Large intestine (tissue), 3 donors: ENCODE measurements at regions not wholly inside any gene's neighbourhood (a gene's known extent, or its start where the extent isn't known, plus 50 kb on each side); places are given as distances from the start of the nearest gene placed in this dataset.
"Not testable (repeated sequence)": the region's sequence is repeated elsewhere in the genome, so short reads cannot be mapped to it uniquely, and the experiment has no call there.

Experiments used
- DNase-seq, 2 donors: peaks; one replicate each; pipeline versions ENCODE4 v3.0.0 to v3.0.0-alpha.2; 2013
- H3K27ac ChIP-seq: one replicate; pipeline ENCODE4 v1.5.1; 2013; ENCODE audit warnings: low read length
- H3K27me3 ChIP-seq: 2 replicates; pipeline ENCODE4 v1.6.1; 2013; ENCODE audit warnings: low read length; ENCODE audit not compliant: control insufficient read depth, insufficient read depth
- H3K36me3 ChIP-seq: 2 replicates; pipeline ENCODE4 v1.6.1; 2013; ENCODE audit warnings: low read length; ENCODE audit not compliant: control insufficient read depth, insufficient read depth
- H3K4me1 ChIP-seq: one replicate; pipeline ENCODE4 v1.6.1; 2013; ENCODE audit warnings: low read length; ENCODE audit not compliant: control insufficient read depth, insufficient read depth
- H3K4me3 ChIP-seq: one replicate; pipeline ENCODE4 v1.5.1; 2013; ENCODE audit warnings: low read length
- H3K9me3 ChIP-seq: one replicate; pipeline ENCODE4 v1.6.1; 2013; ENCODE audit warnings: mild to moderate bottlenecking, low read depth, low read length, moderate library complexity; ENCODE audit not compliant: control insufficient read depth
- WGBS: methylation state at CpG from one replicate; pipeline ENCODE4 v1.1.5; 2013; ENCODE audit warnings: low lambda C conversion rate; ENCODE audit not compliant: insufficient coverage; 5-methylcytosine and 5-hydroxymethylcytosine counted together

DNA sequence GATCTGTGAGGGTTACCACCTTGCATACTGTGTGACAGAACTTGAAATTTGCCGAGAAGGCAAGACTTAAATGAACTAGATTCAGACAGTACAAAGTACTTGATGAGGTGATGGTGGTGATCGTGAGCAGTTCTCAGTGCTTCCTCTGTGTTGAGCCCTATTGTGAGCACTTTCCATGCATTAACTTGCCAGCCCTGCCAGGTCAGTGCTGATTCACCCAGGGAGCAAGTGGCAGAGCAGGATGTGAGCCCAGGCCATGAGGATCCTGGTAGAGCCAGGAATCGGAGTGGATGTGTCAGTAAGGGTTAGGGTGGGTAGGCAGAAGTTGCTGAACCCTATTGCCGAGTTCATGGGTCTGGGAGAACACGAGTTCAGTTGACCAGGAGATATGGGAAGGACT, 4545.7 kb upstream of the TPTE start:
- WGBS, result no CpG with 5 or more reads among the region's 5 CpGs
- not testable (repeated sequence) for H3K27ac ChIP-seq, DNase-seq, H3K4me1 ChIP-seq, H3K36me3 ChIP-seq, H3K9me3 ChIP-seq, H3K4me3 ChIP-seq, H3K27me3 ChIP-seq

- H3K4me3 ChIP-seq, H3K27me3 ChIP-seq, H3K9me3 ChIP-seq, DNase-seq, H3K27ac ChIP-seq, H3K36me3 ChIP-seq, H3K4me1 ChIP-seq: not testable (repeated sequence)
- no CpG with 5 or more reads among the region's 2 CpGs for WGBS
Measured at GRCh38 chr21:5997586-5997985, 4523.8 kb upstream of the TPTE start.

- not testable (repeated sequence) for H3K4me3 ChIP-seq, H3K27me3 ChIP-seq, H3K27ac ChIP-seq, H3K9me3 ChIP-seq, DNase-seq, H3K4me1 ChIP-seq, H3K36me3 ChIP-seq
- no CpG with 5 or more reads among the region's 7 CpGs for WGBS
Measured at GRCh38 chr21:6015422-6016057, 4505.8 kb upstream of the TPTE start.

DNA sequence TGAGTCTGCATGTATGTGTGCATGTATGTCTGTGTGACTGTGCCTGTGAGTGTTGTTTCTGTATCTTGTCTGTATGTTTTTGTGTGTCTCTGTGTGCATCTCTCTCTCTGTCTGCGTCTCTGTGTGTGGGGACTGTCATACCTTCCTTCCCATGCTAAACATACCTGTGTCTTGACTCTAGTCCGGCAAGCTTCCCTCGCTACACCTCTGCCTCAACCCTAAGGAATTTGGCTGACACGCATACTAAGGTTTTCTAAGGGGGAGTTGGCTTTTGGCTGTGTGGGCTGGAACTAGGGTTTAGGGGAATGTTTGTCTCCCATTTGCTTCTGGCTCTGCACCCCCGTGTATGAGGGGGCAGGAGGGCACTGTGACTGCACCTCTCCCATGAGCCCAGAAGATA, 4500.9 kb upstream of the TPTE start:
- not testable (repeated sequence) for H3K27me3 ChIP-seq
- WGBS, result no CpG with 5 or more reads among the region's 5 CpGs

GRCh38 chr21:6020953-6021716, 4500.2 kb upstream of the TPTE start:
- H3K9me3 ChIP-seq, H3K27ac ChIP-seq, H3K4me3 ChIP-seq, H3K36me3 ChIP-seq, H3K4me1 ChIP-seq, H3K27me3 ChIP-seq, DNase-seq: not testable (repeated sequence)
- no CpG with 5 or more reads among the region's 10 CpGs for WGBS

More for the DNA sequence above, 4500.9 kb upstream of the TPTE start:
- H3K27ac ChIP-seq, DNase-seq, H3K4me1 ChIP-seq, H3K4me3 ChIP-seq, H3K36me3 ChIP-seq, H3K9me3 ChIP-seq: not testable (repeated sequence)

DNA sequence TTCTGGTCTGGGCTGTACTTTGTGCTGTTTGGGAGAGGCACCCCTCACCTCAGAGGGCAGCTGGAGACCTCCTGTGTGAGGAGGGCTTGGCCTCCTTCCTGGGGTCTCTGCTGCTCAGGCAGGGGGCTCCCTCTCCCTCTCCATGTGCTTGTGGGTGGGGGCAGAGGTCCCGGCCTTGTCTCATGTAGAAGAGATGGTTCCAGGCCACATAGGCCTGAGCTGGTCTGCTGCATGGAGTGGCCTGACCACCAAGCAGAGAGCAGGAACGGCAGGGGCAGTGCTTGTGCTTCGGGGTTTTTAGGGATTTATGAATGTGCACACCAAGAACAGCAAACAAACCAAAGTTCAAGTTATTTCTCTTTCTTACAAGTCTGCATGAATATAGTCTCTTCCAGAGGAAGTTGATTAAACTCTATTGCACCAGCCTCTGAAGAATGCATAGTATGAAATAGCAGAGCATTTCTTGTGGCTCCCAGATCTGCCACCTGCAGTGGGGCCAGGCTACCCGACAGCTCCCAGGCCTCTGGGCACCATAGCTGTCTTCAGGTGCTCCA, 4499.6 kb upstream of the TPTE start:
- not testable (repeated sequence) for H3K36me3 ChIP-seq, H3K9me3 ChIP-seq, H3K4me3 ChIP-seq, DNase-seq, H3K4me1 ChIP-seq, H3K27me3 ChIP-seq, H3K27ac ChIP-seq
- WGBS, result no CpG with 5 or more reads among the region's 4 CpGs

DNA sequence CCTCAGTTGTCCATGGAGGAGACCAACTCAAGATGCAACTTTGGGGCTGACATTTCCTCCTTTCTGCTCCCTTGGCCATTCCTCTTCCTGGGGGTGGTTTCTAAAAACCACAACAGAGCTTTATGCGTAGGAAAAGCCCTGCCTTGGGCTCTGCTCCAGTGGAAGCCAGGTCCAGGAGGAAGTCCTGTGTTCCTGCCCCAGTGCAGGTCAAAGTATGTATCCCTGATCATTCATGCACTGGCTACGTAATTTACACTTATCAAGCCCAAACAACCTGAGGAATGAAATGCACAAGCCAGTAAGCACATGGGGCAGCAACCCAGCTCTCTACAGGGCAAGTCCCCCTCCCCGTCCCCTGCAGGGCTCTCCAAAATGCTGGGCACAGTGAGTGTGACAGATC, 4498.1 kb upstream of the TPTE start:
- not testable (repeated sequence) for H3K36me3 ChIP-seq, H3K27ac ChIP-seq, H3K4me1 ChIP-seq, DNase-seq, H3K4me3 ChIP-seq, H3K9me3 ChIP-seq, H3K27me3 ChIP-seq
- no CpG with 5 or more reads among the region's 3 CpGs for WGBS

GRCh38 chr21:6025139-6025538, 4496.2 kb upstream of the TPTE start:
- no CpG with 5 or more reads among the region's 3 CpGs for WGBS
- H3K27ac ChIP-seq, H3K4me3 ChIP-seq, DNase-seq, H3K36me3 ChIP-seq, H3K4me1 ChIP-seq, H3K9me3 ChIP-seq, H3K27me3 ChIP-seq: not testable (repeated sequence)

DNA sequence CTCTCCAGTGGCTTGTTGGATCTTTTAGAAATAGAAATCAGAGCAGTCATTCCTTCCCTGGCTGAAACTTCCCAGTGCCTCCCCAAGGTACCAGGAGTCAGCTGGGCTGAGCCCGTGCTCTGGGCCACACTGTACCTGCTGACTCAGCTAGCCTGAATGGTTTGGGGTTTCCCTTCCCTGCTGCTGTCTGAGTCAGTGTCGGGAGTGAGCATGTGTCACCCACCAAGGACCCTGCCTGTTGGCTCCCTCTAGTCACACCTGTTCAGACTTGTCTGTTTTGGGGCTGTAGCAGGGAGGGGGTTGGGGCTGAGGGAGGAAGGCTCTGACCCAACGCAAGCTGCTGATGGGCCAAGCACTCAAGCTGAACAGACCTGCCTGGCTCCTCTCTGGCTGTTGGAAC, 4493.9 kb upstream of the TPTE start:
- H3K9me3 ChIP-seq, H3K27me3 ChIP-seq, DNase-seq, H3K27ac ChIP-seq, H3K36me3 ChIP-seq, H3K4me1 ChIP-seq, H3K4me3 ChIP-seq: not testable (repeated sequence)
- no CpG with 5 or more reads among the region's 3 CpGs for WGBS

GRCh38 chr21:6034124-6034678, 4487.2 kb upstream of the TPTE start:
- not testable (repeated sequence) for H3K27ac ChIP-seq, H3K4me3 ChIP-seq, DNase-seq, H3K27me3 ChIP-seq, H3K9me3 ChIP-seq, H3K4me1 ChIP-seq, H3K36me3 ChIP-seq
- WGBS, result no CpG with 5 or more reads among the region's 14 CpGs
